EH (cell line): ENCODE measurements at regions not wholly inside any gene's neighbourhood (a gene's known extent, or its start where the extent isn't known, plus 50 kb on each side); places are given as distances from the start of the nearest gene placed in this dataset.
A peak's percentile ranks its signal among the peaks of the same experiment; 100 is the strongest.

Experiments used
- DNase-seq: peaks from one replicate; pipeline ENCODE4 v3.0.0-alpha.2; 2015; ENCODE audit warnings: low read depth

DNA sequence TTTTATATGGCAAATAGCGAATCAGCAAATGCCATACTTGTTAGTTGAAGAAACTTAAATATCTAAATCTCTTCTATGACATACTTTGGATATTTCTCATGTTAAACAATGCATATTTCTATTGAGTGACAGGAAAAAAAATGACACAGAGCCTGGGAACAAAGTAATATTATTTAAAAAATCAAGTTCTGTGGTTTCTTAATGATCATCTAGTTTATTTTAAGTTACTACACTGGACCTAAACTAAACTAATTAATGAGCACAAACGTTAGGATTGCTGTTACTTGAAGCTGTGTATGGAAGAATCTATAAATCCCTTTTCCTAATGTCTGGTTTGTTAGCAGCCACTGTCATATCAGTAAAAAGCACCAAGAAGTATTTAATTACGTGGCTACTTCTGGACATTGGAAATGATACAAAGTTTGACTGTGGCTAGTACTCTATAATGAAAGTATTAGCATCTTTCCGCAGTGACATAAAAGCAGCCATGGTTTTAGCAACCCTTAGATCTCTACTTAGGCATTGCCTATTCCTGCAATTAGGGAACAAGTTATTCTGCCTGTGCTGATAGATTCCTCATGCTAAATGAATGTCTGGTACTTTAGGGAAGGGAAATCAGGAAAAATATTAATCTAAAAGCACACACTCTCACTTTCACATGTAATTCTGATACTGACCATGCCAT lies 981.7 kb upstream of the B3GALT2 start:
- DNase-seq: peak; percentile 94

DNA sequence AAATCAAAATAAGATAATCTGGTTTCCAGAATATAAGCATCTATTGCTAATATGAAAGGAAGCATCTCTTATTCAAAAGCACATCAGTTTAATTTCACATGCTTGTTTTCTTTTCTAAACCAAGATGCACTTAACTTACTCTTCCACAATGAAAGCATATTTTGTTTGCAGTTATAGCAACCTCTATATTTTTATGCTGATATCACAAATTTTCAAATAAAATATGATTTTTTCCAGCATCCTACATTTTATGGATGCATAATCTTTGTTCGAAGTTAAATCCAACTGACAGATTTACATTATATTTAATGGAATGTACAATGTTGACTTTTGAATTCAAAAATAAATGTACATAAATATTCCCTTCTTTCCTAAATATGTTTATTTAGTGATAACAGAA lies 978.3 kb upstream of the B3GALT2 start:
- no peak for DNase-seq

DNA sequence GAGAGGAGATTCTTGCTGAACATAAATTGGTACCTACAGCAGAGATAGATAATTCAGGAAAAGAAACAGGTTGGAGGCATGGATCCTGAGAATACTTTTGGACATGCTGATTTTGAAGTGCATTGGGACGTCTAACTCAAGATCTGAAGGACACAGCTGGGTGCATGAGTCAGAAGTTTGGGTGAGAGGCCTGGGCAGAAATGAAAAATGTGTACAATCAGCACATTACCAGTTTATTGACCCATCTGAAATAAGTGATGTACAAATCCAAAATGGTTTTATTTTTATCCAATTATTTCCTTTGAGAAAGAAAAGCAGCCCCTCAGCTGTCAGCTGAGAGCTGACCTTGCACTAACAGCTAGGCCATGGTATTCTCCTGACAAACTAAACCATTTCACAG lies 975.2 kb upstream of the B3GALT2 start:
- peak; percentile 43 for DNase-seq

DNA sequence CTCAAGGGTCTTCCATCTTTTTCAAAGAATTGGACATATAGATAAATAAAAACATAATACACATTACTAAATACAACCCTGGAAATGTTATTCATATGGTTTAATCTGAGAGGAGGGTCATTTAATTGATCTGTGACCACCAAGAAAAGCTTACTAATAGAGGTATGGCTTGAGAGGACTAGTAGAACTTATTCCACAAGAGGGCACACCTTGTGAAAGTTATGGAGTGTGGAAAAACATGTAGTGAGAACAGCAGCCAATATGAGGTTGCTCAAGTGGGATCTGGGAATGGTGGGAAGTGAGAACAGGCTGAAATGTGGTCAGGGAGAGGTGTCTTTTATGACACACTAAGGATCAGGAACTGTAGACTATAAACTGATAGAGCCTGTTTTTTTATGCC lies 973.5 kb upstream of the B3GALT2 start:
- DNase-seq: peak; percentile 34

DNA sequence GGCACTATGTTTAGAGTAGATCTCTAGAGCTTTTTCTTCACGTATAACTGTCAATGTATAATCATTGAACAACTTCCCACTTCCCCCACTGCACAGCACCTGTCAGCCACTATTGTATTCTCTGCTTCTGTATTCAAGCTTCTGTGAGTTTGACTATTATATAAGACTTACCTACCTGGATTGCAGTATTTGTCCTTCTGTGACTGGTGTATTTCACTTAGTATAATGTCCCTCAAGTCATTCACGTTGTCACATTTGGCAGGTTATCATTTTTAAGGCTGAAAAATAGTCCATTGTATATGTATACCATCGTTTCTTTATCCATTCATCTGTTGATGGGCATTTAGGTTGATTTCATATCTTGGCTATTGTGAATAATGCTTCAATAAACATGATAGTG lies 969.5 kb upstream of the B3GALT2 start:
- no peak for DNase-seq

DNA sequence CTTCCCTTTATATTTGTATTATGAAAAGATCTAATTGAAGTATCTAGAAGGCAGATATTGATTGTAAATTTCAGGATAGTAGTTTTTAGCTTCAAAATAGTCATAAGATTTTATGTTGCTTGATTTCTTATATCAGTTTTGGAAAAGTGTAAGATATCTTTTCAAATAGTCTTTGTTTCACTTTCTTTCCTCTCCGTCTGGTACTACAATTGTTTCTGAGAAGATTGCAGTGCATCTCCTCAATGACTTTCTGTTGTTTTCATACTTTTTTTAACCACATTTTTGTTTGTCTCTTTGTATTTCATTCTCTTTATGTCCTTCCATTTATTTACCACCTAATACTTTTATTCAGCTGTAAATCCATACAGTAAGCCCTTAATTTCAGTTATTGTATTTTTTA lies 964.6 kb upstream of the B3GALT2 start:
- DNase-seq: no peak

DNA sequence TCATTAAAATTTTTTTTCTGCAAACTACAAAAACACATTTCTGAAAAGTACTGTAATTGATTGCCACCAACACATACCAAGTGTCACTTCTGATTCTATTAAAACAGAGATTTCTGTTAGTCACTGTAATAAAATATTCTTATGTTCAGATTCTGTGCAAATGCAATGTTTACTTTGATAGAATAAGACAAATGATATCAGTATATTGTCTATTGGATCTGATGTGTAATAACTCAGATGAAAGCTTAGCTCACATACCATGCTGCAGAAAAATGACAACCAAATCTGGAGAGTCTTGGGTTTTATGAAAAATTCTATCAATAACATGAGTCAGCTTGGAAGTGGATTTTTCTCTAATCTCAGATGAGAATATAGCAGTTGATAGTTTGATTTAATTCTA lies 963.8 kb upstream of the B3GALT2 start:
- DNase-seq: peak; percentile 14

DNA sequence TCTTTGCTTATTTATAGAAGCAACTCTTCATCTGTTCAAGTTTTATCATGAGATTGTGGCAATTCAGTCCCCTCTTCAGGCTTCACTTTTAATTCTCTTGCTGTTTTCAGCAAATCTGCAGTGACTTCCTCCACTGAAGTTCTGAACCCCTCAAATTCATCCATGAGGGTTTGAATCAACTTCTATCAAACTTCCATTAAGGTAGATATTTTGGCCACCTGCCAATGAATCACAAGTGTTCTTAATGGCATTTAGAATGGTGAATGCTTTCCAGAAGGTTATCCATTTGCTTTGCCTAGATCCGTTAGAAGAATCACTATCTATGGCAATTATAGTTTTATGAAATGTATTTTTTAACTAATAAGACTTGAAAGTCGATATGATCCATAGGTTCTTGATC lies 946.7 kb upstream of the B3GALT2 start:
- DNase-seq: no peak

DNA sequence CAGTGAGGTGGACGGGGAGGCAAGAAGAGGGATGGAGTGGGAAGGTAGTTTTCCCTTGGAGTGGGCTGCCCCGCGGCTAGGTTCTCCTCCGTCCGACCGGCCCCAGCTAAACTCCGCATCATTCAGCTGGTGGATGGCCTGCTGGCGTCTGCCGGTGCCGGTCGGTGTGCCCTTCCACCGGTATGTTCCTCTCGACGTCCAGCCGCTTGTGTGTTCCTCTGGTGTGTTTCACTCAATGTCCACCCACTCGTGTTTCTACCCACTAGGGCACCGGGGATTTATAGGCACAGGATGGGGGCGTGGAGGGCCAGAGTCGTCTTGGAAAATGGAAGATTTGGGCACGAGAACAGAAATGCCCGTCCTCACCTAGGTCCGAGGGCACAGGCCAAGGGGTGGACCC lies 931.7 kb upstream of the B3GALT2 start:
- DNase-seq: no peak

DNA sequence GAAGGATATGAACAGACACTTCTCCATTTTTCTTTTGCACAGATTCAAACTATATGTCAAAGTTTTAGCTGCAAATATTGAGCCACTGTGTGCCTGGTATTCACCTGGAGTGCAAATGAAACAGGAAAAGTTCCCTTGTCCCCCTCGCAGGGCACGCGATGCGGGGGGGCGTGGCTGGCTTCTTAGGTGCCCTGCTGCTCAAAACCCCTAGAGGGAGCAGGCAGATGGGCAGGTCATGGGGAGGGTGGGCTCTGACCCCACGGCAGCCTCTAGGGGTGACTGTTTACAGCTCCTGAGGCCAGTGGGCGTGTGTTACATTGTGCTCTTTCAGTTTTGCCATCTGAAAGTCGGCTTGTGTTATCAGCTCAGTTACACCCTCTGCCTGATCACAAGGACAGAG lies 931.2 kb upstream of the B3GALT2 start:
- no peak for DNase-seq

DNA sequence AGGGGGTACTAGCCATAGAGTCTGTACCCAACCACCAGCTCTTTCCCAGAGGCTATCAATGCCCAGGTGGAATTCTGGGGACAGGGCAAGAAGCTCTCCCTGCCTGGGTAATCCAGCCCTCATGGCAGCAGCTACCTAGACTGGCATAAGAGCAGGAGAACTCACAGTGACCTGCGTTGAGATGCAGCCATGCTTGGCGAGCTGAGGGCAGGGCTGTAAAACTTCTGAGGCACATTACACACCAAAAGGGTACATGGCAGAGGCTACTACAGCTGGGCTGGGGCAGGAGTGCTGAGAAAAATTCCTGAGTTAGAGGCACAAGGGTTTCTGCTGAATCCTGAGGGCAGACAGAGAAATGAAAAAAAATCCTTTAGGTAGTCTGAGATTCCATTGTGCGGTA lies 927.9 kb upstream of the B3GALT2 start:
- DNase-seq: no peak

DNA sequence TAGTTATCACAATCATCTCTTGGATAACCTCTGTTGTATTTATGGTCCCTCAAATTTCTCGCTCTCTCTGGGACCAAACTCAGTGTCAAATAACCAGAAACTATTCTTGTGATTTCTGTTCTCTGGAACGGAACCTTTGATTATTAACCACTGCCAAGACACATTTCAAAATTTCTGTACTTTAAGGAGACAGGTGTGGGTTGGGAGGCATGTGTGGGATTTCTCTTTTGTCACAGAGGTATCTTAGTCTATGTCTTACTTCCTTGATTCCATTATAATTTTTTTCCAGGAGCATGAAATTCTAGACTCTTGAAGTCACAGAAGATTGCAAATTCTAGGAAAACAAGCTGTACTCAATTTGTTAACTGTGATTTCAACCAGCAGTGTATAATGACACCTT lies 919.0 kb upstream of the B3GALT2 start:
- no peak for DNase-seq

DNA sequence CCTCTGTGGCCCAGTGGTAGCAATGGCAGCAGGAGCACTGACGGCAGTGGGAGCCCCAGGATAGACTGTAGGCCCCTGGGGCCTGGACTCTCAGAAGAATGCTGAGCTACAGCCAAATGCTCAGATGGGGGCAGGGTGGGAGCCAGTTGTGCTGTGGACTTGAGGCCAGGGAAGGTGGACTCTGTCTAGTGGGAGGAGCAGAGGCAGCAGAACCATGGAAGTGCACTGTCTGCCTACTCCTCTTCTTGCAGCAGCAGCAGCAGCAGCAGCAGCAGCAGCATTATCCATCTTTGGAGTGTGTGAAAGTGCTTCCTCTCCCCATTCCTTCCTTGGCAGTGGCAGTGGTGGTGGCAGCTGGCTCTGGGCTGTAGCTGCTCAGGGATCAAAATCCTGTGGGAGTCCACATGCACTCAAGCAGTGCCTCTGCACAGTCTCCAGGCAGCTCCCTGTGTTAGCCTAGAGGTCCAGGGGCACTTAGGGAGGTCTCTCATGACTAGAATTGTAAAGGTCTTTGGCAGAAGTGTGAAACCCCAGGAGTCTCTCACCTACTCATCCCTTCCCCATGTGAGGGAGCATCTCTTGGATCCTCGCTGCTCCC lies 917.9 kb upstream of the B3GALT2 start:
- DNase-seq: peak; percentile 3

DNA sequence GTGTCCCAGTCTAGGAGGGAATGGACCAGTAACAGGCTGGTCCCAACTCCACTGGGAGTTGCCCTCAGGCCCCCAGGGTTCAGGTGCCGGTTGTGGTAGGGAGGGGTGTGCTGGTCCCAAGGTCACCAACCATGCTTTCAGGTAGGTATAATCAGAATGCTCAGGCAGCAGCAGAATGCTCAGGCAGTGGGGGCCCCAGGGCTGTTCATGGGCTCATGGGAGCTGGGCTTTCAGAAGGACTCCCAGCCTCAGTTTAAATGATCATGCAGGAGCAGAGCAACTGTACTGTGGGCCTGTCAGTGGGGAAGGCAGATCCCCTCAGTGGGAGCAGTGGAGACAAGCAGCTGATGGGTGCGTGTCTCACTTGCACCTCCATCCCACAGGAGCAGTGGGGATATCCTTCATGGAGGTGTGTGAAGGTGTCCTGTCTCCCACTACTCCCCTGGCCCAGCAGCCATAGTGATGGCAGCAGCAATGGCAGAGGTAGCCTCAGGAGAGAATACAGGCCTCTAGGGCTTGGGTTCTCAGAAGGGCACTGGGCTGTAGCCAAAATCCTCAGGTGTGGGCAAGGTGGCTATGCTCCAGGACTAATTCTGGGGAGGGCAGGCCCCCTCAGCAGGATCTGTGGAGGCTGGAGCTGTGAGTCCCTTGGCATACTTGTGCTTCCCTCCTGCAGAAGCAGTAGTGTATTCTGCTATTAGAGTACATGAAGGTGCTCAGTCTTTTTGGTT lies 917.3 kb upstream of the B3GALT2 start:
- no peak for DNase-seq

DNA sequence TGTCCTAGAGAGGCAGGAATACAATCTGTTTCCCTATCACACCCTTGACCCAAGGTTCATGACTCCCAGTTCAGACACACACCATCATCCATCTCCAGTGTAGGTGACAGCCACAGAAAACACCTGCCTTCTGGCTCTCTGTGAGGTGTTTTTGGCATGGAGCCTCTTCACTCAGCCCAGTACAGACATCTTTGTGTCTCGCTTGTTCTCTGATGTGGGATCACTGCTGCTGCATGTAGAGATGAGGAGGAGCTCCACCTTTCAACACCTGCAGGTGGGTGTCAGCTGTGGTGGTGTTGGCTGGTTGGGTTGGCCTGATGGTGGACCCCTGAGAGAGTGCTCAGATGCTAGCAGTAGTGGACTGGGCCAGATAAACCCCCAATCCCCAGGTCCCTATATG lies 916.7 kb upstream of the B3GALT2 start:
- DNase-seq: no peak

DNA sequence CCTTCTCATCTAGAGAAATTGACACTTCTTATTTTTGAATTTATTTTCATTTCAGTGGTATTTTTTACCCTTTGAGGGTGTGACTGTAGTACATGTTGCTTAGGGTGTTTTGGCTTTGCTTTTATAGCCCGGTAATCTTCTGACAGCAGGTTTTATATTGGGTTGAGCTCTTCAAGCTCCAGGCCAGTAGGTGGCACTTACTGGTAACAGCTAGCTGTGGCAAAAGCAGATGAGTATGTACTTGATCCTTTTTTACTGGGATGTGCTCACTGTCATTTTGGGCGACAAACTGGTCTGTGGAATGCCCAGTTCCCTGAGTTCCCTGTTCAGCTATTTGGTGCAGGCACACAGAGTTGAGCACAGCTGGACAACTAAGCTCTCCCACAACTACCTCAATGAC lies 916.2 kb upstream of the B3GALT2 start:
- DNase-seq: peak; percentile 48

DNA sequence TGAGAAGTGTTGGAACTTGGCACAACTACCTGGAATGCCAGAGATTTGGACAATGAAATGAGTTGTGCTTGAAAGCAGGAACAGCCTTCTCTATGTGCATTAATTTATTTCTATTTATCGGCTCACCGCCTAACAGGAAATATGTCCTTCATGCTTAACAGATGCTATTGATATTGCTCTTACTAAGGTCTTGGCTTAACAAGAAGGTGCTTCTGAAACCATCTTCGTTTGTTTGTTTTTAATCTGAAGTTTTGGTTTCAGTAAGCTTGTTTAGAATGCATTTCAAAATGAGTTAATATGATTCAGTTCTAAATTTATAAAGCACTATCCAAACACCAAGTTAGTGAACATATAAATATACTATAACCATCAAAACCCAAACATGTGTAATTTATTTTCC lies 898.3 kb upstream of the B3GALT2 start:
- no peak for DNase-seq

DNA sequence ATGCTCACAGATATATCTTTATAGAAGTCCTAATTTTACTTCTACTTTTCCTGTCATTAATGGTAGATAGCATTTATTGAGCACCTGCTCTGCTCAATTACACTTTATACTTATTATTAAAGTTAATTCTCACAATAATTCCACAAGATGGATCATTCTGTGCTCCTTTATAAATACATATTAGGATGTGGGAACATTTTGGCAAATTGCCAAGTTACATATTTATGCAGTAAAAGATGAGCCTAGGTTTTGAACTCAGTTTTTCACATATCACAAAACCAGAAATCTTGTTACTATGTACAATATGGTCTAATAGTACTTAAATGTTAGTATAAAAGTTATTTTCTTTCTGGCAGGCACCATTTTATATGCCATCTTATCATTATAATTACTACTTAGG lies 895.0 kb upstream of the B3GALT2 start:
- peak; percentile 6 for DNase-seq

DNA sequence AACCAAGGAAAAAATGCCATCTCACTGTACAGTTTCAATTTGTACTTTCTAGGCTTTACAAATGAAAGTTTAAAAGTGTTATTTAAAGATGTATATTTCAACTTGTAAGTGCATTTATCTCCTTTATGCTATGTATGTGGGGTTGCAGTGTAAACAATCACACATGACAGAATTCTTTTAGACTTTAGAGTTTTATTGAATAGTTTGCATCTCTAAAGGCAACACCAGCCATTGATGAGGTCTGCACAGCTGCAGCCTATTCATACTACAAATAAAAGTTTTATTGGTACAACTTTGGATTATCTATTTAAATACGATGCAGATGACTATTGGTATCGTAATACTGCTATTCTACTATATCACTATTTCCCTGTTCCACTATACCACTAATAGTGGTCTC lies 894.4 kb upstream of the B3GALT2 start:
- no peak for DNase-seq

DNA sequence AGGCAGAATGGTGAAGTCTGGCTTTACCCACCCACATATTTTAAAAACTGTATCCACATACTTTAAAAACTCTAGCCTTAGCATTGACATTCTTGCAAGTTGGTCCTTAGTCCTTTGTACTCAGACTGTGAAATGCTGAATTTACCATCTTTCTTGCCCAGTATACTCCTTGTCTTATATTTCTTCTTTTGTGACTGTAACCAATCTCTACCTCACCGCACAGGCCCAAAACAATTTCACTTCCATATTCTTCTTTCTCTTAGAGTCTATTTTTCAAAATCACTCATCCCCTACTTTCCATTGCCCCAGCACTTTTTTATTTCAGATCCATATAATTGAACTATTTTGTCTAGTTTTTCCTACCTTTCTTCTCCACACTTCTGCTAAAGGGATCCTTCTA lies 892.4 kb upstream of the B3GALT2 start:
- no peak for DNase-seq

DNA sequence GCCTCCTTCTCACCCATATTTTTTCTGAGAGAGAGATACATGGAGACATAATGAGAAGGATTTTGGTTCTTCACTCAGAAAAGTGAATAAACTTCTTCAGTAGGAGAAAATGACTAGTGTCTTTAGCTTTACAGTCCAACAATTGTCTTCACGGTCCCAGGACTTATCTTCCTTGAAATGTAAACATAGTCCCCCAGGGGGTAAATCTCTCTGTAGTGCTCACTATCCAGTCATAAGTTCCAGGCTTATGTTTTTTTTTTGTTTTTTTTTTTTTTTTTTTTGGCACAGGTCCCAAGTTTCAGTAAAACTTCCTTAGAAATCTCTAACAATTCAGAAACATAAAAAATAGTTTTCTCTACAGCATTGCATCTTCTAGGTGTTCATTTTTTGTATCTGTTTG lies 890.2 kb upstream of the B3GALT2 start:
- DNase-seq: peak; percentile 81

DNA sequence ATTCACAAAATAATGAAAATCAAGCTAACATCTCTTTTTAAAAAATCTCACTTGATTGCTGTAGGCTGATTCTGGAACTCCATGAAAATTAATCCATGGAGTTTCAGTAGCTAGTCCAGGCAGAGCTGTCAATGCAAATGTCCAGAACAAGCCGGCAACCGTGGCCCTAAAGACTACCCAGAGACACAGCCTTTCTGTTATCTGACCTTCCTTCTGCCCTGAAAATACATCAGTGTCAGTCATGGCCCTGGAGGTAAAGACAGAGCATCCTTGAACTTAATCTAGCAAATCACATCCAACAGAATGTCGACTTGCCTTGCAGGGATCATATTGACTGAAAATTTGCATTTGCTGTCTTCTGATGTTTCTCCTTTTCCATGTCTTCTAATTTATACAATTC lies 887.4 kb upstream of the B3GALT2 start:
- no peak for DNase-seq

DNA sequence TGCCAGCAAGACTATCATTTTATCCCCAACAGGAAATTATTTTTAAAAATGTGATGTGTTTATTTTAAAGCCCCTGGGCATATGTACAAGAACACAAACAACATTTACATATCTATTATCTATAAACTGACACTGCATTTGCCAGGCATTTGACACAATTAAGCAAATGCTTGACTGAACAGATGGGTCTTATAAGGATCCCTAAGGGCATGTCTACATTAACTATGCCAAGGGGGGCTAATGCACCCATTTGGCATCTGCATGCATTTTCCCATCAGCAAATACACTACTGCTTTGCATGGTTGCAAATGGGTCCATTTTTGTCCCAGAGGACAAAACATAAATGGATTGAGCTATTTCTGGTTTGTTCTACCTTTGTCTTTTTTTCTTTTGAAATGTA lies 884.8 kb upstream of the B3GALT2 start:
- DNase-seq: no peak

DNA sequence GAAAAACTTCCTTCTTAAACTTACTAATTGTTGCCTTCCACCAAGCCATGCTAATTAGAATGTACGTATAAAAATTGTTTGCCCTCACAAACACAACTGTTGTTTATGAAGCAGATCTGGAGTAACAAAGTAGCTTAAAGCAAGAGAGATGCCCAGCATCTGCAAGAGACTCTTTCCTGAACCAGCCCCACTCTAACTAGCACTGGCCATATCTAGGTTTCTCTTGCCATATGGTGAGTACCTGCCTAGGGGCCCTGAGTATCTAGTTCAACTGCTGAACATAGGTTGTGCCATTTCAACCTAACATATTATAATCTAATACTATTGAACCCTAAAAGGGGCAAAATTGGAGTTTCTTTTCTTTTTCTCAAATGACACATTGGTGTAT lies 883.4 kb upstream of the B3GALT2 start:
- no peak for DNase-seq
